ENCODE measurements at regions not wholly inside any gene's neighbourhood (a gene's known extent, or its start where the extent isn't known, plus 50 kb on each side); places are given as distances from the start of the nearest gene placed in this dataset.

DNA sequence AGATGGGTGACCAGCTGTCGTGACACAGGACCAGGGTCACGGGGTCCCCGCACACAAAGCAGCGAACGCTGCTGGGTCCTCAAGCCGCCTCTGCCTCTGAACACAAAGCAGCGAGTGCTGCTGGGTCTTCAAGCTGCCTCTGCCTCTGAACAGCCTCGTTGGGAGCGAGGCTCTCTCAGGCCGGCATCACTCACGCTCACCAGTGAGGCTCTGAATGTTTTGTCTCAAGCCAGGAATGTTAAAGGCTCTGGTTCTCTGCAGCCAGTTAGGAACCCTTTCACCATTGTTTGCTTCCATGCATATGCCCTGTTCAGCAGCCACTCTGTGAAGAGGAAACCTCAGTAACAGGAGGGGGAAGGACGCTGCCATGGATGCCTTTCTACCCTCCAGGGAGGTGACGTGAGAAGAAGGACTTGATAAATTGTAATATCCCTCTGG lies 82.7 kb upstream of the TAF11L2 start:
- TF ChIP-seq, protein P1, sequence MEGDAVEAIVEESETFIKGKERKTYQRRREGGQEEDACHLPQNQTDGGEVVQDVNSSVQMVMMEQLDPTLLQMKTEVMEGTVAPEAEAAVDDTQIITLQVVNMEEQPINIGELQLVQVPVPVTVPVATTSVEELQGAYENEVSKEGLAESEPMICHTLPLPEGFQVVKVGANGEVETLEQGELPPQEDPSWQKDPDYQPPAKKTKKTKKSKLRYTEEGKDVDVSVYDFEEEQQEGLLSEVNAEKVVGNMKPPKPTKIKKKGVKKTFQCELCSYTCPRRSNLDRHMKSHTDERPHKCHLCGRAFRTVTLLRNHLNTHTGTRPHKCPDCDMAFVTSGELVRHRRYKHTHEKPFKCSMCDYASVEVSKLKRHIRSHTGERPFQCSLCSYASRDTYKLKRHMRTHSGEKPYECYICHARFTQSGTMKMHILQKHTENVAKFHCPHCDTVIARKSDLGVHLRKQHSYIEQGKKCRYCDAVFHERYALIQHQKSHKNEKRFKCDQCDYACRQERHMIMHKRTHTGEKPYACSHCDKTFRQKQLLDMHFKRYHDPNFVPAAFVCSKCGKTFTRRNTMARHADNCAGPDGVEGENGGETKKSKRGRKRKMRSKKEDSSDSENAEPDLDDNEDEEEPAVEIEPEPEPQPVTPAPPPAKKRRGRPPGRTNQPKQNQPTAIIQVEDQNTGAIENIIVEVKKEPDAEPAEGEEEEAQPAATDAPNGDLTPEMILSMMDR (IDR thresholded peaks at IDR 0.05), result no peak
- no peak for TF ChIP-seq POLR2A (IDR thresholded peaks at IDR 0.05)

All from testis (tissue), 2 donors.